ENCODE measurements at regions not wholly inside any gene's neighbourhood (a gene's known extent, or its start where the extent isn't known, plus 50 kb on each side); places are given as distances from the start of the nearest gene placed in this dataset.

DNA sequence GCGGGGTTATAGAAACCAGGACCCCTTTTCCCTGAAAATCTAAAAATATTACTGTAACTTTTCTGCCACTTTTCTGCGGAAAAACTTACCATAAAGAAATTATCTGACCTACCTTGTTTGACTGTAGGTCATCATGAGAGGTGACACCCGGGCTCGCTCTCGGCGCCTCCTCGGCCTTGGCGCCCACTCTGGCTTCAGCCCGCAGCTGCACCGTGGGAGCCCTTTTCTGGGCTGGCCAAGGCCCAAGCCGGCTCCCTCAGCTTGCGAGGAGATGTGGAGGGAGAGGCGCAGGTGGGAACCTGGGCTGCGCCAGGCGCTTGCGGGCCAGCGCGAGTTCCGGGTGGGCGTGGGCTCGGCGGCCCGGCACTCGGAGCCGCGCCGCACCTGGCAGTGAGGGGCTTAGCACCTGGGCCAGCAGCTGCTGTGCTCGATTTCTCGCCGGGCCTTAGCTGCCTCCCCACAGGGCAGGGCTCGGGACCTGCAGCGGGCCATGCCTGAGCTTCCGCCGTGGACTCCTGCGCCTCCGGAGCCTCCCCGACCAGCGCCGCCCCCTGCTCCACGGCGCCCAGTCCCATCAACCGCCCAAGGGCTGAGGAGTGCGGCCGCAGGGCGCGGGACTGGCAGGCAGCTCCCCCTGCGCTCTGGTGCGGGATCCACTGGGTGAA, 107.7 kb upstream of the DNAJC10 start:
- TF ChIP-seq, protein P1, sequence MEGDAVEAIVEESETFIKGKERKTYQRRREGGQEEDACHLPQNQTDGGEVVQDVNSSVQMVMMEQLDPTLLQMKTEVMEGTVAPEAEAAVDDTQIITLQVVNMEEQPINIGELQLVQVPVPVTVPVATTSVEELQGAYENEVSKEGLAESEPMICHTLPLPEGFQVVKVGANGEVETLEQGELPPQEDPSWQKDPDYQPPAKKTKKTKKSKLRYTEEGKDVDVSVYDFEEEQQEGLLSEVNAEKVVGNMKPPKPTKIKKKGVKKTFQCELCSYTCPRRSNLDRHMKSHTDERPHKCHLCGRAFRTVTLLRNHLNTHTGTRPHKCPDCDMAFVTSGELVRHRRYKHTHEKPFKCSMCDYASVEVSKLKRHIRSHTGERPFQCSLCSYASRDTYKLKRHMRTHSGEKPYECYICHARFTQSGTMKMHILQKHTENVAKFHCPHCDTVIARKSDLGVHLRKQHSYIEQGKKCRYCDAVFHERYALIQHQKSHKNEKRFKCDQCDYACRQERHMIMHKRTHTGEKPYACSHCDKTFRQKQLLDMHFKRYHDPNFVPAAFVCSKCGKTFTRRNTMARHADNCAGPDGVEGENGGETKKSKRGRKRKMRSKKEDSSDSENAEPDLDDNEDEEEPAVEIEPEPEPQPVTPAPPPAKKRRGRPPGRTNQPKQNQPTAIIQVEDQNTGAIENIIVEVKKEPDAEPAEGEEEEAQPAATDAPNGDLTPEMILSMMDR (IDR thresholded peaks at IDR 0.05; ENCODE audit: low read length): no peak
- no peak for TF ChIP-seq EZH2 (optimal IDR thresholded peaks at IDR 0.05; ENCODE audit: low read depth, low read length)

Data from MM.1S (cell line).